BE2C (cell line): ENCODE measurements at regions not wholly inside any gene's neighbourhood (a gene's known extent, or its start where the extent isn't known, plus 50 kb on each side); places are given as distances from the start of the nearest gene placed in this dataset.
"Not testable (repeated sequence)": the region's sequence is repeated elsewhere in the genome, so short reads cannot be mapped to it uniquely, and the experiment has no call there.

Source experiments
- DNase-seq: peaks from one replicate; pipeline ENCODE4 v3.0.0-alpha.2; 2020
- H3K27me3 ChIP-seq: fragments of 250-450 bp; sonication (Bioruptor Pico); 2 replicates; pipeline ENCODE4 v1.5.1; 2020; ENCODE audit warnings: mild to moderate bottlenecking
- H3K36me3 ChIP-seq: fragments of 250-450 bp; sonication (Bioruptor Pico); 2 replicates; pipeline ENCODE4 v1.5.1; 2020; ENCODE audit warnings: mild to moderate bottlenecking
- H3K4me1 ChIP-seq: fragments of 250-450 bp; sonication (Bioruptor Pico); 2 replicates; pipeline ENCODE4 v1.5.1; 2020
- H3K4me3 ChIP-seq: 2 replicates; pipeline ENCODE4 v1.5.1; 2011; ENCODE audit warnings: low read depth, low read length
- H3K9me3 ChIP-seq: fragments of 250-450 bp; sonication (Bioruptor Pico); 2 replicates; pipeline ENCODE4 v1.5.1; 2020
- TF ChIP-seq, protein P1 (sequence below): IDR thresholded peaks from 2 replicates; pipeline ENCODE4 v1.5.1; 2012; ENCODE audit warnings: mild to moderate bottlenecking, low read depth, low read length

DNA sequence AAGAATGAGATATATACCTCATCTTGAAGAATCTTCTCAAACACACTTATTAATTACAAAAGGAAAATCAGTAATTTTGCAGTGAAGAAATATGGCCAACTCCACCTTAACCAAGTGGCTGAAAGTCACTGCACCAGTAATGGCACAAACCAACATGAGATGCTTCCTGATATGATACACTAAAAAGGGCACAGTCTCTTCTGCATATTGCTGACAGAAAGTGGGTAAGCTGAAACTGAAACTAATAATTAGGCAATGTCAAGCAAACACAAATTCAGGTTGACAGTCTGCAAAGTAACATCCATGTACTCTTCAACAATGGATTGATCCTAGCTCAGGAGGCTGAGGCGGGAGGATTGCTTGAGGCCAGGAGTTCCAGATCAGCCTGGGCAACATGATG, 56.1 kb downstream of the ZNF22 start:
- not testable (repeated sequence) for H3K27me3 ChIP-seq, H3K9me3 ChIP-seq, H3K4me1 ChIP-seq, H3K36me3 ChIP-seq, H3K4me3 ChIP-seq, DNase-seq

DNA sequence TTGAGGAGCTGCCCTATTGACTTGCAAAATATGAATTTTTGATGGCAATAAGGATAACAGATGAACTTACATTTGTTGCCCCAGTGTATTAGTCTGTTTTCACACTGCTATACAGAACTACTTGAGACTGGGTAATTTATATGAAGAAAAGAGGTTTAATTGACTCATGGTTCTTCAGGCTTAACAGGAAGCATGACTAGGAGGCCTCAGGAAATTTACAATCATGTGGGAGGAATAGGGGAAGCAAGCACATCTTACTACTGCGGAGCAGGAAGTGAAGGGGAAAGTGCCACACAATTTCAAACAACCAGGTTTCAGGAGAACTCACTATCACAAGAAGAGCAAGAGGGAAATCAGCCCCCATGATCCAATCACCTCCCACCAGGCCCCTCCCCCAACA, 57.9 kb downstream of the ZNF22 start:
- H3K4me3 ChIP-seq: no peak overlapping the region
- no peaks in the 10 kb centered on the region for H3K9me3 ChIP-seq
- no peaks in the 10 kb centered on the region for H3K4me1 ChIP-seq
- DNase-seq: no peak
- TF ChIP-seq, protein P1, sequence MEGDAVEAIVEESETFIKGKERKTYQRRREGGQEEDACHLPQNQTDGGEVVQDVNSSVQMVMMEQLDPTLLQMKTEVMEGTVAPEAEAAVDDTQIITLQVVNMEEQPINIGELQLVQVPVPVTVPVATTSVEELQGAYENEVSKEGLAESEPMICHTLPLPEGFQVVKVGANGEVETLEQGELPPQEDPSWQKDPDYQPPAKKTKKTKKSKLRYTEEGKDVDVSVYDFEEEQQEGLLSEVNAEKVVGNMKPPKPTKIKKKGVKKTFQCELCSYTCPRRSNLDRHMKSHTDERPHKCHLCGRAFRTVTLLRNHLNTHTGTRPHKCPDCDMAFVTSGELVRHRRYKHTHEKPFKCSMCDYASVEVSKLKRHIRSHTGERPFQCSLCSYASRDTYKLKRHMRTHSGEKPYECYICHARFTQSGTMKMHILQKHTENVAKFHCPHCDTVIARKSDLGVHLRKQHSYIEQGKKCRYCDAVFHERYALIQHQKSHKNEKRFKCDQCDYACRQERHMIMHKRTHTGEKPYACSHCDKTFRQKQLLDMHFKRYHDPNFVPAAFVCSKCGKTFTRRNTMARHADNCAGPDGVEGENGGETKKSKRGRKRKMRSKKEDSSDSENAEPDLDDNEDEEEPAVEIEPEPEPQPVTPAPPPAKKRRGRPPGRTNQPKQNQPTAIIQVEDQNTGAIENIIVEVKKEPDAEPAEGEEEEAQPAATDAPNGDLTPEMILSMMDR: no peak
- H3K27me3 ChIP-seq: no peaks in the 10 kb centered on the region
- no peaks in the 10 kb centered on the region for H3K36me3 ChIP-seq

DNA sequence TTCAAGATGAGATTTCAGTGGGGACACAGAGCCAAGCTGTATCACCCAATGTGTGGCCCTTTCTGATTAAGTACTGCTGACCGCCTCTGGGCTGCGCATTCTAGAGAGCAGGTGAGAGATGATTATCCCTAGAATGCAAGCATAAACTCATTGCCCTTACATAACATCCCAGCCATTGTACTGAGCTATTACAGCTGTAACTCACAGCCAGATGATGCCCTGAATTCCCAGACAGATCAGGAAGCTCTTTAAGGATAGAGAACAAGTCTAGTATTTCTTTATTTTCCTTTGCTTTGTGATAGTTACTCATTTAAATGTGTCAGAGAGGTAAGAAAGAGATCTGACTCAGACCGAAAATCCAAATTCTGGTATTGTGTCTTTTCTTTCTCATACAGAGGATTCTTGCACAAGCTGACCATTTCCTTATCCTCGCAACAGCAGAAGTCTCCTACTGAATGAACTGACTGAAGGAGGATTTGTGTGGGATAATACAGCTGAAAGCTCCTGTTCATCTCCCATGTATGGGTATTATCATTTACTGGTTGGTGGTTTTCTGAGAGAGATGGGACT, 58.4 kb downstream of the ZNF22 start:
- no peak for DNase-seq
- TF ChIP-seq, protein P1: no peak

DNA sequence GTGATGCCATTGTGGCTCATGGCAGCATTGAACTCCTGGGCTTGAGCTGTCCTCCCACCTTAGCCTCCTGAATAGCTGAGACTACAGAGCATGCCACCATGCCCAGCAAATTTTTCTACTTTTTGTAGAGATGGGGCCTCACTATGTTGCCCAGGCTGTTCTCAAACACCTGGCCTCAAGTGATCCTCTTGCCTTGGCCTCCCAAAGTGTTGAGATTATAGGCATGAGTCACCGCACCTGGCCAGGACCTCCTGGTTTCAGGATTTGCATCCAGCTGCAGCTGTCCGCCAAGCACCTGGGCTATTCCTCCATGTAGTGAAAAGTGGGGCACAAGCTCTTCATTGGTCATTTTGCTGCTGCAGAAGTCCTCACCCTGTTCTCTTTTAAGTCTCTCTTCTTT, 58.9 kb downstream of the ZNF22 start:
- Histone ChIP-seq H3K27me3 (no peaks in the 10 kb centered on the region), H3K4me1 (no peaks in the 10 kb centered on the region), H3K4me3 (no peak overlapping the region), H3K36me3 (no peaks in the 10 kb centered on the region), H3K9me3 (no peaks in the 10 kb centered on the region)
- TF ChIP-seq, protein P1: no peak
- DNase-seq: no peak

More for the DNA sequence above, 58.4 kb downstream of the ZNF22 start:
- Histone ChIP-seq H3K36me3 (no peaks in the 10 kb centered on the region), H3K27me3 (no peaks in the 10 kb centered on the region), H3K4me1 (no peaks in the 10 kb centered on the region), H3K9me3 (no peaks in the 10 kb centered on the region), H3K4me3 (no peak overlapping the region)

DNA sequence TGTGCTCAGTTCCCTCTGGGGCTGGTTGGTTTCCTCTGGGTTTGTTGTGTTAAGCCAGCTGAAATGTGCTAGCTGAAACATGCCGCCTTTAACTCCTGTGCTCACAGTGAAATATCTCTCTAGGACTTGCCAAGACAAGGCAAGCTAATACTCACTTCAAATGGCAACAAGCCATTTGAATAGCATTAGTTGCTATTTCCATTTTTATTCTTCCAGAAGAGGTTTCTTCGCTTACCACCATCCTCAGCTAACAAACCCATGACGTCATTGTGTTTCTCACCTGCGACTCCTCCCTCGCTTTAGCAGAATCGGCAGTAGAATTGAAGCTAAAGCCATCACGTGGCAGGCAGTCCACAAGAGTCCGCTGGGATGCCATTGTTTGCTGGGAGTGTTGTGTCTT, 61.3 kb downstream of the ZNF22 start:
- no peaks in the 10 kb centered on the region for H3K36me3 ChIP-seq
- no peak for DNase-seq
- H3K4me1 ChIP-seq: no peaks in the 10 kb centered on the region
- TF ChIP-seq, protein P1: no peak
- no peaks in the 10 kb centered on the region for H3K27me3 ChIP-seq
- H3K9me3 ChIP-seq: no peaks in the 10 kb centered on the region
- no peak overlapping the region for H3K4me3 ChIP-seq

DNA sequence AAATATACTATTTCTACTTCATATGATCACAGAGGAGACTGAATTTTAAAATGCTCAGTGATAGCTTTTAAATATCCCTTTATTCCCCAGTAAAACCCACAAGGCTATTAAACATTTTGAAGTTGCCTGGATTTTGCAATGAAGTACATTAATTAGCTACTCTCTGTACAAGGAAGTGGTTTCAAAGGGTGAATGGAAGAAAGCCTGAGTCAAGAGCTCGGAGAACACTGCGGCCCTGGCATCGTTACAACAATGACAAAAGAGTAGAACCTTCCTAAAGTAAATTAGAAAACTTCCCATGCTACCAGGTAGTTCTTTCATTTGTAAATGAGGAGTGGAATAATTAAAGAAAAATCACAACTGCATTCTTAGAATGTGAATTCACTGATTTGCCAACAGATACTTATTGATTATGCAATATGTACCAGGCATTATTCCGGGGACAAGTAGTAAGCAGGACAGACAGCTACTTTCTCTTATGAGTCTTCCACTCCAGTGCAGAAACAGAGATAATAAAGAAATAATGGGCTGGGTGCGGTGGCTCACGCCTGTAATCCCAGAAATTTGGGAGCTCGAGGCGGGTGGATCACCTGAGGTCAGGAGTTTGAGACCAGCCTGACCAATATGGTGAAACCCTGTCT, 63.0 kb downstream of the ZNF22 start:
- Histone ChIP-seq H3K36me3 (no peaks in the 10 kb centered on the region), H3K27me3 (no peaks in the 10 kb centered on the region), H3K9me3 (no peaks in the 10 kb centered on the region), H3K4me1 (no peaks in the 10 kb centered on the region), H3K4me3 (no peak overlapping the region)
- no peak for DNase-seq
- TF ChIP-seq, protein P1: no peak
